CD4-positive, alpha-beta T cell (primary cell): ENCODE measurements at regions not wholly inside any gene's neighbourhood (a gene's known extent, or its start where the extent isn't known, plus 50 kb on each side); places are given as distances from the start of the nearest gene placed in this dataset.

Experiments
- ATAC-seq: fragments of 200-7000 bp; cut with Tn5 transposase; one replicate; pipeline ENCODE4 v1.10.0; 2022; ENCODE audit warnings: mild to moderate bottlenecking; ENCODE audit not compliant: poor library complexity
- CTCF ChIA-PET: fragments of 350-600 bp; sonication (Branson Sonifier 250); formaldehyde crosslinking; loops from one replicate; lab custom pipeline; 2021; ENCODE audit warnings: antibody characterized with exemption, inconsistent platforms; lab: Charles Lee
- POLR2A ChIA-PET: fragments of 350-600 bp; sonication (Branson Sonifier 250); formaldehyde crosslinking; loops from one replicate; lab custom pipeline; 2021; ENCODE audit warnings: antibody characterized with exemption, inconsistent platforms; lab: Charles Lee
- DNase-seq, 14 experiments: peaks; one replicate each; pipeline ENCODE4 v3.0.0-alpha.2; 2013 to 2020; ENCODE audit warnings: mixed read lengths in 2 of 14
- H3K27ac ChIP-seq, 2 donors: one replicate each; pipeline versions ENCODE4 v1.5.1 to v1.7.0; 2013; ENCODE audit warnings: low read length in 2 of 2, low read depth in 1 of 2, mild to moderate bottlenecking in 1 of 2
- H3K27me3 ChIP-seq, 2 experiments: 1 replicate in 1 of 2; 2 replicates in 1 of 2; pipeline versions ENCODE4 v1.6.1 to v1.7.0; 2013; ENCODE audit warnings: low read length in 2 of 2, control low read depth in 1 of 2, mild to moderate bottlenecking in 1 of 2, moderate library complexity in 1 of 2; ENCODE audit not compliant: insufficient read depth in 2 of 2, control insufficient read depth in 1 of 2
- H3K36me3 ChIP-seq: one replicate; pipeline ENCODE4 v1.6.1; 2013; ENCODE audit warnings: low read length, control low read depth; ENCODE audit not compliant: insufficient read depth
- H3K4me1 ChIP-seq: one replicate; pipeline ENCODE4 v1.6.1; 2013; ENCODE audit warnings: low read length, control low read depth; ENCODE audit not compliant: insufficient read depth
- H3K4me3 ChIP-seq: one replicate; pipeline ENCODE4 v1.5.1; 2013; ENCODE audit warnings: mild to moderate bottlenecking, low read length, moderate library complexity
- H3K9me3 ChIP-seq, 2 experiments: 1 replicate in 1 of 2; 2 replicates in 1 of 2; pipeline versions ENCODE4 v1.6.1 to v1.7.0; 2013; ENCODE audit warnings: low read length in 2 of 2, mild to moderate bottlenecking in 2 of 2, control low read depth in 1 of 2, moderate library complexity in 1 of 2; ENCODE audit not compliant: control insufficient read depth in 1 of 2, insufficient read depth in 1 of 2
- H3K27ac Mint-ChIP-seq: one replicate; pipeline ENCODE4 v1.8.0; 2020; ENCODE audit warnings: mixed read lengths
- H3K27me3 Mint-ChIP-seq: one replicate; pipeline ENCODE4 v1.8.0; 2021; ENCODE audit warnings: mixed read lengths
- H3K36me3 Mint-ChIP-seq: one replicate; pipeline ENCODE4 v1.8.0; 2021; ENCODE audit warnings: low read depth, mixed read lengths
- H3K4me1 Mint-ChIP-seq: one replicate; pipeline ENCODE4 v1.8.0; 2021; ENCODE audit warnings: low read depth, mixed read lengths
- H3K4me3 Mint-ChIP-seq: one replicate; pipeline ENCODE4 v1.8.0; 2020; ENCODE audit warnings: mild to moderate bottlenecking, mixed read lengths
- H3K9me3 Mint-ChIP-seq: one replicate; pipeline ENCODE4 v1.8.0; 2020; ENCODE audit warnings: mixed read lengths
- CTCF ChIP-seq: fragments of 200-600 bp; IDR thresholded peaks from one replicate; pipeline ENCODE4 v1.8.0; 2022; ENCODE audit warnings: antibody characterized with exemption, mild to moderate bottlenecking
- intact Hi-C, 2 experiments: fragments of 100-400 bp; cut with DNase I in 1 of 2; cut with micrococcal nuclease in 1 of 2; formaldehyde crosslinking; loops; one replicate each; pipeline versions ENCODE4 v1.15.1 to v1.9.0; 2023 to 2025; cut with DNase I, micrococcal nuclease

GRCh38 chr3:25019506-25019905 lies 408.6 kb upstream of the RARB start:
- DNase-seq = no peak
- Histone ChIP-seq H3K27ac (no peak overlapping the region), H3K27me3 (no peaks in the 10 kb centered on the region), H3K4me3 (no peak overlapping the region), H3K4me1 (no peaks in the 10 kb centered on the region), H3K36me3 (no peaks in the 10 kb centered on the region), H3K9me3 (peaks cover 0 to 3% of the 10 kb centered on the region in 2 experiments)
- intact Hi-C loops = no loop called here
- Mint-ChIP-seq H3K27ac (no peak overlapping the region), H3K27me3 (no peaks in the 10 kb centered on the region), H3K36me3 (no peaks in the 10 kb centered on the region), H3K4me3 (no peak overlapping the region), H3K9me3 (no peaks in the 10 kb centered on the region), H3K4me1 (no peaks in the 10 kb centered on the region)
- POLR2A ChIA-PET = no interaction called here
- CTCF ChIA-PET = no interaction called here
- no peak for ATAC-seq
- no peak for TF ChIP-seq CTCF

- Histone ChIP-seq H3K4me1 (no peaks in the 10 kb centered on the region), H3K36me3 (no peaks in the 10 kb centered on the region), H3K27ac (no peak overlapping the region), H3K4me3 (no peak overlapping the region), H3K9me3 (peaks cover 0 to 3% of the 10 kb centered on the region in 2 experiments), H3K27me3 (no peaks in the 10 kb centered on the region)
- Mint-ChIP-seq H3K36me3 (no peaks in the 10 kb centered on the region), H3K4me3 (no peak overlapping the region), H3K27ac (no peak overlapping the region), H3K27me3 (no peaks in the 10 kb centered on the region), H3K4me1 (no peaks in the 10 kb centered on the region), H3K9me3 (no peaks in the 10 kb centered on the region)
- ChIA-PET CTCF (no interaction called here), POLR2A (no interaction called here)
- DNase-seq = no peak
- intact Hi-C loops = no loop called here
- no peak for ATAC-seq
- no peak for TF ChIP-seq CTCF
Measured at GRCh38 chr3:25021816-25022215, 406.2 kb upstream of the RARB start.

GRCh38 chr3:25023876-25024275 lies 404.2 kb upstream of the RARB start:
- no peaks in the 10 kb centered on the region for H3K9me3 Mint-ChIP-seq
- no peak overlapping the region for H3K4me3 ChIP-seq
- no peak overlapping the region for H3K27ac Mint-ChIP-seq
- intact Hi-C loops = no loop called here
- H3K36me3 ChIP-seq = no peaks in the 10 kb centered on the region
- POLR2A ChIA-PET = no interaction called here
- no peak overlapping the region for H3K27ac ChIP-seq
- ATAC-seq = no peak
- no peaks in the 10 kb centered on the region for H3K4me1 Mint-ChIP-seq
- DNase-seq = no peak
- H3K27me3 Mint-ChIP-seq = no peaks in the 10 kb centered on the region
- H3K4me1 ChIP-seq = no peaks in the 10 kb centered on the region
- H3K36me3 Mint-ChIP-seq = no peaks in the 10 kb centered on the region
- no peak overlapping the region for H3K4me3 Mint-ChIP-seq
- CTCF ChIA-PET = no interaction called here
- H3K27me3 ChIP-seq = no peaks in the 10 kb centered on the region
- peaks cover 0 to 3% of the 10 kb centered on the region in 2 experiments for H3K9me3 ChIP-seq
- TF ChIP-seq CTCF = no peak
